Uterus (tissue), 2 donors: ENCODE measurements at regions not wholly inside any gene's neighbourhood (a gene's known extent, or its start where the extent isn't known, plus 50 kb on each side); places are given as distances from the start of the nearest gene placed in this dataset.

Source experiments
- CTCF ChIP-seq, 4 experiments: fragments of 200-600 bp in 2 of 4; fragments of 450-650 bp in 2 of 4; sonication (generic) in 2 of 4; IDR thresholded peaks; one replicate each; pipeline ENCODE4 v1.5.1; 2016 to 2019; ENCODE audit warnings: antibody characterized with exemption in 4 of 4, mild to moderate bottlenecking in 2 of 4, moderate library complexity in 1 of 4
- POLR2A ChIP-seq, 2 donors: fragments of 450-650 bp; IDR thresholded peaks; one replicate each; pipeline ENCODE4 v1.6.1; 2016; ENCODE audit warnings: antibody characterized with exemption in 2 of 2, mild to moderate bottlenecking in 1 of 2, moderate library complexity in 1 of 2

DNA sequence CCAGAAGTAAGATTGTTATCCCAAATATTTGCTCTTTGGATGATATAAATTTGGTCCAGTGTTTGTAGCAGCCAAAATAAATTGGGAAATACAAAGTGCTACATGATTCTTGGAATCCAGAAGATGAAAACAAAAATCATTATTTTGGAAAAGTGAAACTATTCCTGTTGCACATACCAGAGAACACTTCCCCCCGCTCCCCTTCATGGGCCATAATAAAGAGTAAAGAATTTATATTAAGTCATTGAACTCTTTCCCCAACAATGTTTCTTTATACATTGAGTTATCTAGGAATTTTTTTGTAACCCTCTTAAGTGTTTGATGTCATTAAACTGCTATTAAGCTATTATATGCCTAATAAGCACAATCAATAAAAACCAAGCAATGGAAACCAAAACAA lies 490.4 kb upstream of the HS3ST5 start:
- no peak for TF ChIP-seq CTCF (IDR thresholded peaks at IDR 0.05)
- TF ChIP-seq POLR2A (IDR thresholded peaks at IDR 0.05), result no peak
